HCT116 (cell line): ENCODE measurements at regions not wholly inside any gene's neighbourhood (a gene's known extent, or its start where the extent isn't known, plus 50 kb on each side); places are given as distances from the start of the nearest gene placed in this dataset.

Source experiments
- CEBPB ChIP-seq: IDR thresholded peaks from 2 replicates; pipeline ENCODE4 v1.6.1; 2012; ENCODE audit warnings: low read depth
- CTCF ChIP-seq, 3 experiments: fragments of 200-600 bp in 1 of 3; sonication (generic) in 1 of 3; IDR thresholded peaks in 2 of 3; conservative IDR thresholded peaks in 1 of 3; 2 replicates each; pipeline ENCODE4 v1.5.1; 2012 to 2017; ENCODE audit warnings: low read depth in 2 of 3, low read length in 2 of 3, antibody characterized with exemption in 1 of 3, borderline replicate concordance in 1 of 3, control low read depth in 1 of 3, mild to moderate bottlenecking in 1 of 3, mixed read lengths in 1 of 3, mixed run types in 1 of 3, moderate library complexity in 1 of 3; ENCODE audit not compliant: insufficient read depth in 1 of 3
- ELF1 ChIP-seq: IDR thresholded peaks from 2 replicates; pipeline ENCODE4 v1.6.1; 2012; ENCODE audit warnings: low read depth, borderline replicate concordance
- EZH2 ChIP-seq: fragments of 200-600 bp; sonication (generic); IDR thresholded peaks from 2 replicates; pipeline ENCODE4 v1.6.1; 2017; ENCODE audit warnings: antibody characterized with exemption, mixed run types
- FOSL1 ChIP-seq: IDR thresholded peaks from 2 replicates; pipeline ENCODE4 v1.6.1; 2012; ENCODE audit warnings: low read depth
- JUND ChIP-seq: IDR thresholded peaks from 2 replicates; pipeline ENCODE4 v1.6.1; 2012
- POLR2A ChIP-seq: IDR thresholded peaks from 2 replicates; pipeline ENCODE4 v1.7.0; 2011; ENCODE audit warnings: borderline replicate concordance; ENCODE audit not compliant: insufficient read depth, insufficient read length; ENCODE audit errors: extremely low read depth
- TCF7L2 ChIP-seq: IDR thresholded peaks from 2 replicates; pipeline ENCODE4 v1.7.0; 2011; ENCODE audit warnings: borderline replicate concordance, inconsistent platforms; ENCODE audit not compliant: insufficient read depth, insufficient read length; ENCODE audit errors: extremely low read depth
- YY1 ChIP-seq: IDR thresholded peaks from 2 replicates; pipeline ENCODE4 v1.6.1; 2011; ENCODE audit warnings: low read length, low read depth, moderate library complexity, mild to moderate bottlenecking; ENCODE audit not compliant: insufficient replicate concordance; ENCODE audit errors: extremely low read depth
- ZNF274 ChIP-seq: fragments of 200-500 bp; sonication (Bioruptor generic); IDR thresholded peaks from 2 replicates; pipeline ENCODE4 v1.6.1; 2014; ENCODE audit warnings: mild to moderate bottlenecking, low read depth, low read length, inconsistent platforms

- TF ChIP-seq CTCF (IDR thresholded peaks at IDR 0.05 in 2 of 3, conservative IDR thresholded peaks at IDR 0.05 in 1 of 3; ENCODE audit: borderline replicate concordance in 1 of 3, insufficient read depth in 1 of 3, low read depth in 2 of 3, low read length in 2 of 3) (no peak), ZNF274 (no peak), POLR2A (no peak), EZH2 (no peak), TCF7L2 (no peak), FOSL1 (no peak), ELF1 (no peak), YY1 (no peak), CEBPB (no peak), JUND (no peak)
These were observed 494.4 kb downstream of the TMX3 start for GRCh38 chr18:68220458-68220857.
